Neural cell (in vitro differentiated cells): ENCODE measurements at regions not wholly inside any gene's neighbourhood (a gene's known extent, or its start where the extent isn't known, plus 50 kb on each side); places are given as distances from the start of the nearest gene placed in this dataset.

Experiments used
- EP300 ChIP-seq: fragments of 450-650 bp; conservative IDR thresholded peaks from 2 replicates; pipeline ENCODE4 v1.6.1; 2014; ENCODE audit warnings: antibody characterized with exemption, mild to moderate bottlenecking, moderate library complexity; ENCODE audit not compliant: poor library complexity, severe bottlenecking
- EZH2 ChIP-seq: fragments of 200-600, 300-800 bp; shearing (Covaris generic), sonication (generic); IDR thresholded peaks from 2 replicates; pipeline ENCODE4 v1.6.1; 2014; ENCODE audit warnings: antibody characterized with exemption, low read length, borderline replicate concordance, mild to moderate bottlenecking; ENCODE audit not compliant: insufficient read depth, poor library complexity, severe bottlenecking
- MXI1 ChIP-seq: fragments of 450-650 bp; conservative IDR thresholded peaks from 2 replicates; pipeline ENCODE4 v1.6.1; 2014; ENCODE audit warnings: antibody characterized with exemption, mild to moderate bottlenecking; ENCODE audit not compliant: poor library complexity, severe bottlenecking
- POLR2AphosphoS5 ChIP-seq: IDR thresholded peaks from 2 replicates; pipeline ENCODE4 v1.6.1; 2012
- RAD21 ChIP-seq: fragments of 450-650 bp; conservative IDR thresholded peaks from 2 replicates; pipeline ENCODE4 v1.6.1; 2014; ENCODE audit warnings: antibody characterized with exemption, mild to moderate bottlenecking, moderate library complexity
- SMC3 ChIP-seq: fragments of 450-650 bp; conservative IDR thresholded peaks from 2 replicates; pipeline ENCODE4 v1.6.1; 2014; ENCODE audit warnings: antibody characterized with exemption, mild to moderate bottlenecking, moderate library complexity; ENCODE audit not compliant: poor library complexity
- TAF1 ChIP-seq: IDR thresholded peaks from 2 replicates; pipeline ENCODE4 v1.6.1; 2012; ENCODE audit warnings: low read depth
- TF ChIP-seq, protein P1 (sequence below): fragments of 450-650 bp; IDR thresholded peaks from 2 replicates; pipeline ENCODE4 v1.5.1; 2014; ENCODE audit warnings: antibody characterized with exemption, mild to moderate bottlenecking, moderate library complexity; ENCODE audit not compliant: poor library complexity, severe bottlenecking

- TF ChIP-seq, protein P1, sequence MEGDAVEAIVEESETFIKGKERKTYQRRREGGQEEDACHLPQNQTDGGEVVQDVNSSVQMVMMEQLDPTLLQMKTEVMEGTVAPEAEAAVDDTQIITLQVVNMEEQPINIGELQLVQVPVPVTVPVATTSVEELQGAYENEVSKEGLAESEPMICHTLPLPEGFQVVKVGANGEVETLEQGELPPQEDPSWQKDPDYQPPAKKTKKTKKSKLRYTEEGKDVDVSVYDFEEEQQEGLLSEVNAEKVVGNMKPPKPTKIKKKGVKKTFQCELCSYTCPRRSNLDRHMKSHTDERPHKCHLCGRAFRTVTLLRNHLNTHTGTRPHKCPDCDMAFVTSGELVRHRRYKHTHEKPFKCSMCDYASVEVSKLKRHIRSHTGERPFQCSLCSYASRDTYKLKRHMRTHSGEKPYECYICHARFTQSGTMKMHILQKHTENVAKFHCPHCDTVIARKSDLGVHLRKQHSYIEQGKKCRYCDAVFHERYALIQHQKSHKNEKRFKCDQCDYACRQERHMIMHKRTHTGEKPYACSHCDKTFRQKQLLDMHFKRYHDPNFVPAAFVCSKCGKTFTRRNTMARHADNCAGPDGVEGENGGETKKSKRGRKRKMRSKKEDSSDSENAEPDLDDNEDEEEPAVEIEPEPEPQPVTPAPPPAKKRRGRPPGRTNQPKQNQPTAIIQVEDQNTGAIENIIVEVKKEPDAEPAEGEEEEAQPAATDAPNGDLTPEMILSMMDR, result no peak
- TF ChIP-seq POLR2AphosphoS5, result no peak
- no peak for TF ChIP-seq TAF1
- TF ChIP-seq SMC3, result no peak
- no peak for TF ChIP-seq MXI1
- no peak for TF ChIP-seq EP300
- TF ChIP-seq EZH2, result no peak
- TF ChIP-seq RAD21, result no peak
Measured at GRCh38 chr9:21660976-21661375, 141.5 kb upstream of the MTAP start.
